Sigmoid colon (tissue), 3 donors: ENCODE measurements at regions not wholly inside any gene's neighbourhood (a gene's known extent, or its start where the extent isn't known, plus 50 kb on each side); places are given as distances from the start of the nearest gene placed in this dataset.

Source experiments
- POLR2A ChIP-seq, 2 donors: fragments of 450-650 bp; IDR thresholded peaks; one replicate each; pipeline ENCODE4 v1.6.1; 2016; ENCODE audit warnings: antibody characterized with exemption in 2 of 2, mild to moderate bottlenecking in 2 of 2, moderate library complexity in 2 of 2
- TF ChIP-seq, protein P1 (sequence below), 4 experiments: fragments of 450-650 bp in 3 of 4; fragments of 200-600 bp in 1 of 4; IDR thresholded peaks; one replicate each; pipeline ENCODE4 v1.5.1; 2016 to 2019; ENCODE audit warnings: antibody characterized with exemption in 4 of 4, mild to moderate bottlenecking in 3 of 4, moderate library complexity in 2 of 4

- TF ChIP-seq POLR2A (IDR thresholded peaks at IDR 0.05) = no peak
- TF ChIP-seq, protein P1, sequence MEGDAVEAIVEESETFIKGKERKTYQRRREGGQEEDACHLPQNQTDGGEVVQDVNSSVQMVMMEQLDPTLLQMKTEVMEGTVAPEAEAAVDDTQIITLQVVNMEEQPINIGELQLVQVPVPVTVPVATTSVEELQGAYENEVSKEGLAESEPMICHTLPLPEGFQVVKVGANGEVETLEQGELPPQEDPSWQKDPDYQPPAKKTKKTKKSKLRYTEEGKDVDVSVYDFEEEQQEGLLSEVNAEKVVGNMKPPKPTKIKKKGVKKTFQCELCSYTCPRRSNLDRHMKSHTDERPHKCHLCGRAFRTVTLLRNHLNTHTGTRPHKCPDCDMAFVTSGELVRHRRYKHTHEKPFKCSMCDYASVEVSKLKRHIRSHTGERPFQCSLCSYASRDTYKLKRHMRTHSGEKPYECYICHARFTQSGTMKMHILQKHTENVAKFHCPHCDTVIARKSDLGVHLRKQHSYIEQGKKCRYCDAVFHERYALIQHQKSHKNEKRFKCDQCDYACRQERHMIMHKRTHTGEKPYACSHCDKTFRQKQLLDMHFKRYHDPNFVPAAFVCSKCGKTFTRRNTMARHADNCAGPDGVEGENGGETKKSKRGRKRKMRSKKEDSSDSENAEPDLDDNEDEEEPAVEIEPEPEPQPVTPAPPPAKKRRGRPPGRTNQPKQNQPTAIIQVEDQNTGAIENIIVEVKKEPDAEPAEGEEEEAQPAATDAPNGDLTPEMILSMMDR (IDR thresholded peaks at IDR 0.05) = no peak
Measured at GRCh38 chr9:96067004-96067403, 191.5 kb downstream of the ERCC6L2 start.
